NCI-H128 (cell line): ENCODE measurements at regions not wholly inside any gene's neighbourhood (a gene's known extent, or its start where the extent isn't known, plus 50 kb on each side); places are given as distances from the start of the nearest gene placed in this dataset.

Source experiments
- DNase-seq: peaks from one replicate; lab custom pipeline; 2025; ENCODE audit not compliant: unreplicated experiment; lab: John Stamatoyannopoulos, UW

DNA sequence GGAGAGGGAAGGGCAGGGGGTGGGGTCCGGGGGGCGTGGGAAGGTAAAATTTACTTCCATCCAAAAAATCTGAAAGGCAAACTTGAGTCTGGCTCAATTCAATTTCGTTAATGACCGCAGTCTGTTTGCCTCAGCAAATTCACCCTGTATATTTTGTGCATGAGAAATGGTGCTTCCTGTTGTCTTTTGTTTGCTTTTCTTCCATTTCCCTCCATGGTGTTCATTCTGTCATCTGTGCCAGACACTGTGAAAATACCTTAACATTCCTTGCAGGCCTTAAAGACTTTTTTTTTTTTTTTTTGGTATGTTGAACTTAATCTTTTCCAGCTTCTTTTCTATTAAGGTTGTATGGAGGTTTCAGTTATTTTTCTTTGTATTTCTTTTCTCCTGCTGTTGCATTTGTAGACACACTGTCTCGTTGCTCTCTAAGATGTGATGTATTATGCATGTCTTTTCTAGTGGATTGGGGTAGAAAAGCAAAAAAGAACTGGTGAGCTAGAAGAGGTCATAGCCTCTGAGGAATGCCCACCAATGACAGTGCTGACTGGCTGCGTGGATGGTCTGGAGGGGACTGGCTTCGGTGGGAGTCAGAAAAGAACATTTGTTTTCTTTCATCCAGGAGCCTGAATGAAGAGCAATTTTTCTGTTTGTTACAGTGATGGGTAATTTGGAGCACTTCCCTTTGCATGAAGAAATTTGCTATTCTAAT is 585.0 kb upstream of the MAP3K7 start:
- no peak for DNase-seq

DNA sequence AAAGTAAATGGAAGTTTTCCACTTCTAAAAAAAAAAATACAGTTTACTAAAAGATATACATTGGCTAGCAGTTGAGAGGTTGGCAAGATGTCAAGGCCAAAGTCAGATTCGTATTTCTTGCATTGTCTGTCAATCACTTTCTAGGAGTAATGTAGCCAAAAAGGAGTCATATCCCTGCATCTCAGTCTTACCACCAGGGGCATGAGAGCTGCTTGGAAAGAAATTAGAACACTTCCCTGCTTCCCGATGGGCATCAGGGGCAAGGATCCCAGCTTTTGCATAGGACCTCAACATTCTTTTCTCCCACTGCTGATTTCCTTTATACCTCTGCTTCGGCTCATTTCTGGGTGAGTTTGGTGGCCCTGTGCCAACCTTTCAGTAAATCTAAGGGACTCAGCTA is 581.0 kb upstream of the MAP3K7 start:
- DNase-seq, result no peak

DNA sequence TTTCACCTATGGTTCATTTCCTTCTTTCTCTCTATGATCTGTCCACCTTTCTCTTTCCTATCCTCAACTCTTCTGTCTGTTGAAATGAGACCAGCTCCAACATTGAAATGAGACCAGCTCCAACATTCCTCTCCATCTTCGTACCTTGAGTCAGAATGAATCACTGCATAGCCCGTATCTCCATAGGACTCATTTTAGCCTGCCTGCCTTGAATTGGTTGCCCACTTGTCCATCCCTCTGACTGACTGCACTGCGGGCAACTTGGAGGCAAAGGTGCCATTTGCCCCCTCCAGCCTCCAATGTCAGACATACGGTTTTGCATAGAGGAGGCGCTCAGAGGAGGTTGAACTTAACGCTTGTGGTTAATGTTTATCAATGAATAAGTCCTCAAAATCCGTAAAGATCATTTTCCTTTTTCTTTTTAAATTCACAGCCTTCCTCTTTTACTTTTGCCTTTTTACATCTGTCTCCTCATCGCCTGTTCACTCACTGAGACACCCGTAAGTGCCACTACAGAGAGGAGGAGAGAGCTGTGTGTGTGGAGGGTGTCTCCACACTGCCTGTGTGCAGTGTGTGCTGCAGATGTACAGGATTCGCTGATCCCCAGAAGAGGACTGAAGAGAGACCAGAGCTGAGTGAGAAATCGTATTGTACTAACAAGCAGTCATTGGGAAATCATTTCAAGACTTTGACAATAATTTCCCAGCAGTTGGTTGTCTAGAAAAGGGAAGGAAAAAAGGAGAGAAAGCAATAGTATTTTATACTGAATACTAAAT is 579.6 kb upstream of the MAP3K7 start:
- DNase-seq, result no peak

DNA sequence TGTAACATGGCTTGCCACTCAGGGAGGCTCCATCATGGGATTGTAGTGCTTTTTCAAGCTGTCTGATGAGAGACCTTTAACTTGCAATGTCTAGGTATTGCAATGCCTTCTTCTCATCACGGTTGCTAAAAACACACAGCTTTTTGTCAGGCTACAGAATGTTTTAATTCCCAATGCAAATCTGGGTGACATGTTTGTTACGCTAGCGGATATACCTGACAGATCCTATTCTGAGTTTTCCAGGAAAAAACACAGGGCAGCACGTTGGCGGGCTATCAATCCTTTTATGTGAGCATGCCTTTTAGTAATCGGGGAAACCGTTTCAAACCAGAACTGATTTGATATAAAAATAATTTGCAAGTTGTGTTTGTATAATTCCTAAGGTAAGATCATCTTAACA is 577.2 kb upstream of the MAP3K7 start:
- DNase-seq, result no peak

DNA sequence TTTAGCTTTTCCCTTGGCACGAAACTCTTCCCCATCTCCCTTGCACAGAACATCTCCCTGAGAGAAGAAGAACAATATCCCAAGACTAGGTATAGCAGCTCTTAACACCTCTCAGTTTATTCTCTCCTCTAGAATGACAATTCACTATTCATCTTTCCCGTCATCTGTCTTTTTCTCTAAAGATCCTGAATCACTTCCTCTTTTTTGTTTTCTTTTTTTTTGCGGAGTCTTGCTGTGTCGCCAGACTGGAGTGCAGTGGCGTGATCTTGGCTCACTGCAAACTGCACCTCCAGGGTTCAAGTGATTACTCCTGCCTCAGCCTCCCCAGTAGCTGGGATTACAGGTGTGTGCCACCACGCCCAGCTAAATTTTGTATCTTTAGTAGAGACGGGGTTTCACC is 574.4 kb upstream of the MAP3K7 start:
- no peak for DNase-seq

DNA sequence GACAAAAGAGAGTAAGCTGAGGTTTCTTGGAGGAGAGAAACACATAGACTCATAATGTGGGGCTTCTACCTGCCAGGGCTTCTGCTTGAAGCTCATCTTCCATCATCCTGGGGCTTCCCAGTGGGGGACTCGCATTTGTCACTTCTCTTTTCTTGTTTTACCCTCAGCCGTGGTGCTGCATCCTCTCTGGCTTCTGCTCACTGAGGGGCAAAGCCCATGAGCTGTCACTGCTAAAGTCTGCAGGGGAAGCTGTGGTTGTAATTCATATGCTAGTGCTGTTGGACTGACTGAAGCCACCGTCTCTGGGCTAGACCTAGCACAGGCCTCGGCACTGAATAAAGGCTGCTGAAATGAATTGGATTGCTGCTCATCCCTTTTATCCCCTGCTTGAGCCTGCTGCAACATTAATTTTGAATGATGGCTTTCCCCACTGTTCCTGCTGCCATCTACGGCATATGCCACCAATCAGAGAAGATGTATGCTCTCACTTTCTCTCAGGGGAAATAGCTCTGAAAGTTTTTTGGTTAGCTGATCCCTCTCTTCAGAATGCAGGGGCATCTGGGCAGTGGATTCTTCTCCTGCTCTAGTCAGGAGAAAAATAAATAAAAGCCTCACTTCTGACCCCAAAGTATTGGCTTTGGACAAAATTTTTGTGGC is 568.4 kb upstream of the MAP3K7 start:
- no peak for DNase-seq

DNA sequence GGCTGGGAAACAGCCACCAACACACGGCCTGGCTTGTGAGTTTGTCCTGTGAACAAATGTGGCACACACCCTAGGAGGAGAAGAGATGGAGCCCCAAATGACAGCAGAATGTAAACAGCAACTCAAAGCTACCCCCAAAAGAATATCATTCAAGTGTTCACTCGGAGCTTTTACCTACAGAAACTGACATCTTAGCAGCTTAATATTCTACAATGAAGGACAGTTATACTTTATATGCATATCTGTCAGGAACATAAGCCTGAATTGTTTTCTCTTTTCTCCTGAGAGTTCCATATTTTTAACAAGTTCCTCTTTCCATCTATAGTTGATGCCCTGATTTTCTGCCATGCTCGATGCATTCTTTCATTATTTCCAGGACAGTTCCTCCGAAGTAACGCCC is 566.0 kb upstream of the MAP3K7 start:
- DNase-seq, result no peak

DNA sequence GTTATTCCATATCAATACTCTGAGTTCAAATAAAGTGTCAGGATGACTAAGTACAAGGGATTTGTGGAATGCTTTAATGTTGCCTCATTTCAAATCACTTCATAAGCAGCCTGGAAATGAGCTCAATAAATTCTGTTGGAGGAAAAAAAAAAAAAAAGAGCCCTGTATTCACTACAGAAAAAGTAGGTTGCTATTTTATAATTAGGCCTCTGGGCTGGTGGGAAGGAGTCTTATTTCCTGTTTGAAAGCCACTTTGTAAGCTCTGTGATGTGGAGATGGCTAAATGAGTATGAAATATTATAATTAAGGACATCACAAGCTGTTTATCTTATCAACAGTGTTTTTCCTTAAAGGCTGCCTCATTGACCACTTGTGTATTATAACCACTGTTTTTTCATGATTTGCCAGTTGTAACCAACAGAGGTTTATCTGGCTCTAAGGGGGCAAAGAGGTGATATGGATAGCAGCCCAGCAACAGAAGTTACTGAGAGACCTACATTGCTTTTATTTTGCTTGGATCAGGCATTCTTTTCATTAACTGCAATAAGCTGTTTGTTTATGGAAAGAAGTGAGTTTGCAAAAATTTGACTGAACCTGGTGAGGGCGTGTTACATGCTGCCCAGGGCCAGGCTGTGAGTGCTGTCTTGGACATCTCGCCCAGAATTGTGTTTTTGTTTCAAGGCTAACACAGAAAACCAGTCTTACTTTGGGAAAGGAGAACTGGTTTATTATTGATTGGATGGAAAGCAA is 563.3 kb upstream of the MAP3K7 start:
- DNase-seq, result no peak

DNA sequence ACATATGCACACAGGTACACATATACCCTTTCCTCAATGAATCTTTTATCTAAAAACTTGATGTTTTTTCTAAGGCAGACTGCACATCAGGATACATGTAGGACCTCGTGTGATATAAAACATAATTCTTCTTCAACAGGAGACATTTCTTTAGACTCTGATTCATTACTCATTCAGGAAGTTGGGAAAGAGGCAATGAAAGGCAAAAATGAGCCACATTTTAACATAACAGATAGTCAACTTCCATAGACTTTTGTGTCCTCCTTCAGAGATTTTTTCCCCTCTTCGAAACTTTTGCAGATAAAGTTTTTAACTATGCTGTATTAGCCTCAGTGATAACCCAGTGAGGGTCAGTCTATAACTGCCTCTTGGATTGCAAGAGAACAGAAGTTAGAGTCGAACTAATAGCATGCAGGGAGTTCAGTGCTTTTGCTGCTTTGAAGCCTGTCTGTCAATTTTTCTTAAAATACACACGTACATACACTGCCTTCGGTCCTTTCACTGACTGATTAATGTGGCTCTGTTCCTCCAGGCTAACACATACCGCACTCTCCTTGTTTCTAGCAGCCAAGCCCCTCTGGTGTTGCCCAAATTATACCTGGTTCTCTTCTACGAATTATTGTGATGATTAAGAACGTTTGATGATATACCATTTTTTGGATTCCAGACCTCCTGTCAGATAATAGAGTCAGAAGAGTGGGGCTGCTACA is 562.5 kb upstream of the MAP3K7 start:
- no peak for DNase-seq

DNA sequence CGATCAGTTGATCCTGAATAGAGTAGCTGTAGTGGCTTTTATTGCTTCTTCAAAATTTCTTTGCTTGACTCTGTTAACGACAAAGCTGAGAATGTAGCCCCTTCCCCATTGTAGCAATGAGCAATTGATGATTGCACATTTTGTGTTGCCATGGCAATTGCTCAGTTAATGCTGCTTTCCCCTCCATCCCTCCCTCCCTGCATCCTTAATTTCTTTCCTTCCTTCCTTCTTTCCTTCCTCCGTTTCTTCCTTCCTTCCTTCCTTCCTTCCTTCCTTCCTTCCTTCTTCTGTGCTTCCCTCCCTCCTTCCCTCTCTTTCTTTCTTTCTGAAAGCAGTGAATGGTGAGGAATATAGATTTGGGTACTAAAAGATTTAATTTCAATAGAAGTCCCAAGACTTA is 557.3 kb upstream of the MAP3K7 start:
- no peak for DNase-seq

DNA sequence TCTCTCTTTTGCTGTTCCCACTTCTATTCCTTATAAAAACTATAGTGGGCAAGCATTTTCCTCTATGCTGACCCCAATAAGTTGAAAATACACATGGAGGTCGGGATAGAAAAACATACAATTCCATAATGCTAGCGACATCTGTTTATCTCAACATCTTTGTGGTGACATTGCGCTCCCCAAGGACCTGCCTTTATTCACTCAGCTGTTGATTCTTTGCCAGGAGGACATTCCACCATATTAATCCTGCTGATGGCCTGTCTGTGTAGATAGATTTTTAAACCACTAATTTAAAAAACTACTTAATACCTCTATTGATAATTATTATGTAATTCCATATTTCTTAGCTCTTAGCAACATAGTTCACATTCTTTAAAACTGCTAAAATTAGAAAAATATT is 555.3 kb upstream of the MAP3K7 start:
- DNase-seq, result no peak

DNA sequence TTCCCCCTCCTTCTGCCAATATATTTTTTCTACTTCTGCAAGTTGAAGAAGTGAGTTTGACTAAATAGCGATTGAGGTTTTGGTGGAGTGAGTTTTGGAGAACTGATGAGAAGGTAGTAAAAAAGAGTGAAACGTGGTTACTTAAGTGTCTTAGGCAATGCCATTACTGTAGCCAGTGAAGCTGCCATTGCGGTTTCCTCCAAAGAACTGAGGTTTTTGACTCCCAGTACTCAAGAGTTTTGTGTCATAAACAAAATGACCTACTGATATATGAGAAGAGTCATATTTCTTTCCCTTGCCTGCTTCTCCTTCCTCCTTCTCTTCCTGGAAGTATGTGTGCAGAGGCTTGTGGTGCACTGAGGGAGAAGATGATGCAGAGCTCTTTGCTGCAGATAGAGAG is 554.5 kb upstream of the MAP3K7 start:
- DNase-seq, result no peak

DNA sequence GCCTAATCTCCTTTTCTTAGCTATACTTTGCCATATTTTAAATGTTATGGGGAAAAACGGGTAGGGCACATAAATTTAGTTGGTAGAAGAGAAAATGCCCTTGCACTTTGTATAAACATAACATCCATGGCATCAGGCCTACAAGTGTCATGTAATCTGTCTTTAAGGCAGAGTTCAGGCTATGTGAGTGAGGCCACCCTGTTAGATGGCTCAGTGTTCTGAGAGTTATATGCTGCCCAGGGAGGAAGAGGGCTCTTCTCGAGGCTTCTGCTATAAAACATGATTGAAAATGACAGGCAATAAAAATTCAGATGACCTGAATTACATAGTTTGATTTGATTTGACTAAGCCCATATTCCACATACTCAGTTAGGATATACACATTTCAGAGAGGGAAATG is 553.6 kb upstream of the MAP3K7 start:
- no peak for DNase-seq

DNA sequence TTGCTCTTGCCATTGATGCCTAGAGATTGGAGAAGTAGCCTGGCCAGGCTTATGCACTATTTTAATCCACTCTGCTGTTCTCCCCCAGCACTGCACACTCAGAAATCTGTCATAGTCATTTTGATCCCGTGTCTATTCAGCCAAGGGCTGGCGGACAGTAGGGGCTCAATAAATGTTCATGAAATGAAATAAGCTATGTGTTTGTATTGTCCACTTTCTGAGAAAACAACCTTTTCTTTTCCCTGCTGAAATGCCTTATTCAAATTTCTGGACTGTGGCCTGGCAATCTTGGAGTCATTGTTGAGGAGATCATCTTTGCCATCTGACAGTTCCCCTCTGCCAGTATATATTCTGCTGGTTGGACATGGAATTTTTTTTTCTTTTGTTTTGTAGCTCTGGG is 550.4 kb upstream of the MAP3K7 start:
- no peak for DNase-seq

DNA sequence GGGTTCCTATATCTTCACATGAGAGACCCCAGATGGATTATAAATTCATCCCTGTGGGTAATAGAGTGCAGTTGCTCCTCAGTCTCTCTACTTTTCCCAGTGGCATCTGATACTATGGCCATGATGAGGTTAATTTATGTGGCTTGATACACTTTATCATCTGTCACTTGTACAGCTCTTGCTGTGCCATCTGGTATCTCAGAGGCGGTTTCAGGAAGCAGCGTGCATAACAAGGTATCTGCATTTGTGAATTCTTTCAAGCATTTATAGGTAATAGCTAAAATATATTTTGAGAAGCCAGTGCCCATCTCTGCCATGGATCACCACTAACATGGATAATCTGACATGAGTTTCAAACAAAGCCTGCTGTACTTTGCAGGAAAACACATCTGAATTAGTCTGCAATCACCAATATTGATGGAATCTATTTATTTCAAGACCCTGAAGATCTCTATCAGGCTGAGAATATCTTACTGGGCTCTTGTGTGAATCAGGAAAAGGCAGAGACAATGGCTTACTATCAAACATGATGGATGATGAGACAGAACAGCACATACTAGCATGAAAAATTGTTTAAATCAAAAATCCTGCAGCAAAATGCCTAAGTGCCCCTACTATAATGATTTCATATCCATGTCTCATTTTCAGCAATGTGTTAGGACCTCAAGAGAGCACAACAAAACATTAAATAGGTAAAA is 548.7 kb upstream of the MAP3K7 start:
- no peak for DNase-seq

DNA sequence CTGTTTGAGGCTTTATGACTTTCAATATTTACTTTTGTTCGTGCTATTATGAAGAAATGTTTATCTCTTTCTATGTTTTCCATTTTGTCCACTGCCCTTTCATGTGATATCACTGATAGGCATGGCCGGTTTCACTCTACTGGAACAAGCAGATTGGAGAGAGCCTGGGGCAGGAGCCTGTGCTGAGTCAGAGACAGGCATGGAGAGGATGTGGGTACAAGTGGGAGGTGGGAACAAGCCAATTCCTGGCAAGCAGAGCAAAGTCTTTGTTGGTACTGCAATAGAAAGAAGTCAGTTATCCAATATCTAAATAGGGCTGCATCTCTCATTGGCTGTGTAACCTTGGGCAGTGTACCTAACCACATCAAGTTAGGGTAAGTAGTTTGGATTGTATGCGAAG is 545.6 kb upstream of the MAP3K7 start:
- no peak for DNase-seq

DNA sequence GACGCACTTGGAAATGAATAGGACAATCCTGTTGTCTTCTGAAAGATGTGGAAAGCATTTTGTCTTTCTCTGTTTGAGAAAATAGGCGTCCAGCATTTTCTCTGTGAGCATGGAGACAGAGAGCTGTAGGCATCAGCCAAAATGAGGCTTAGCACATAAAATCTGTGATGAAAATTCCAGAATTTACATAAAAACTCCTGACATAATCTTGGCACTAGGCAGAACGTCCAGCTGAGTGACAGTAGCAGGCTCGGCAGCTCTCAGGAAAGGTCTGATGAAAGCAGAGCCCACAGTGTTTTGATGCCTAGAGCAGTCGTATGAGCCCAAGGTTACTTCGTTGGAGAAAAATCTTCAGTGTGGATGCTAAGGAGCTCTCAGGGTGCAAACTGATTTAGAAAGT is 543.3 kb upstream of the MAP3K7 start:
- no peak for DNase-seq

DNA sequence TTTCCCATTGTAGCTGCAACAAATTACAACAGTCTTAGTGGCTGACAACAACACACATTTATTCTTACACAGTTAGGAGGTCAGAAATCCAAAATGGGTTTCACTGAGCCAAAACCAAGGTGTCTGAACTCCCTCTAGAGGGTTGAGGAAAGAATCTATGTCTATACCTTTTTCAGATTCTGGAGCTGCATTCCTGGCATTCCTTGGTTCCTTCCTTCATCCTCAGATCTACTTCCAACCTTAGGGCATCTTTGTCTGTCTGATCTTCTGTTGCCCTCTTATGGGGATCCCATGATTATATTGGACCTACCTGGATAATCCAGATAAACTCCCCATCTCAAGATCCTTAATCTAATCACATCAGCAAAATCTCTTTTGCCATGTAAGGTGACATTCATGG is 540.9 kb upstream of the MAP3K7 start:
- no peak for DNase-seq

DNA sequence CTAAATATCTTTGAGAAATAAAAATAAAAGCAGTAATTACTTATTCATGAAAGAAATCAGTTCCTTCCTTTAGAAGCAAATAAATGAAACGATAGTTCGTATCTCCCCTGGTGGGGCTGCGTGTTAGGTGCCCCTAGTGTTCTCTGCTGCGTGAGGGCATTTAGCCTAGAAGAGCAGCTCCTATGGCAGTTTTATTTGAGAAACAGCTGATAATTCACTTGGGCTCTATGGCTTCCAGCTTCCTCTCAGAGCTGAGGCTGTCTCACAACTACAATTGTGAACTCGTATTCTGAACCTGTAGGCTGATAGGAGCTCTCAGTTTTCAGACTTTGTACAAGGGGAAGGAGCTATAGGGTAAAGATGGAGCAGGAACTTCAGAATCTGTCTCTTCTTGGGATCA is 540.0 kb upstream of the MAP3K7 start:
- DNase-seq, result no peak

DNA sequence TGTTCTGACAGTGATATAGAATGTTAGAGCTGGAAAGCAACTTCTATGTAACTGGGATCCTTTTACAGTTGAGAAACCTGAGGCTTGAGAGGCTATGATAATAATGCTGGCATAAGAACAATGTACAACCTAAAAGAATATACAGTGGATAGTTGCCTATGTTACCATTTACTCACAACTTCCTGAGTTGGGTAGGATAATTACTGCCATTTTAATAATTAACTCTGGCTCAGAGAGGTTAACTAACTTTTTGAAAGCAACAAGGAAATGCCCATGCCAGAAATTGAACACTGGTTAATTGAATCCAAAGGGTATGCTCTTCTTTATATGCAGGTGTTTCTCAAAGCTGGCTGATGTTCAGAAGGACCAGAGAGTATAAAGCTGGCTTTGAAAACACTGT is 530.7 kb upstream of the MAP3K7 start:
- no peak for DNase-seq
